ENCODE measurements at regions not wholly inside any gene's neighbourhood (a gene's known extent, or its start where the extent isn't known, plus 50 kb on each side); places are given as distances from the start of the nearest gene placed in this dataset.

- TF ChIP-seq REST (IDR thresholded peaks at IDR 0.05; ENCODE audit: low read depth) (no peak), POLR2A (IDR thresholded peaks at IDR 0.05; ENCODE audit: borderline replicate concordance, extremely low read depth, insufficient read depth, insufficient read length) (no peak), CTCF (IDR thresholded peaks at IDR 0.05 in 2 of 3, conservative IDR thresholded peaks at IDR 0.05 in 1 of 3; ENCODE audit: borderline replicate concordance in 1 of 3, insufficient read depth in 1 of 3, low read depth in 2 of 3, low read length in 2 of 3) (no peak), EZH2phosphoT487 (IDR thresholded peaks at IDR 0.05; ENCODE audit: borderline replicate concordance) (no peak), FOSL1 (IDR thresholded peaks at IDR 0.05; ENCODE audit: low read depth) (no peak), CEBPB (IDR thresholded peaks at IDR 0.05; ENCODE audit: low read depth) (no peak), POLR2AphosphoS5 (IDR thresholded peaks at IDR 0.05; ENCODE audit: low read depth, low read length) (no peak), MAX (IDR thresholded peaks at IDR 0.05) (no peak), EZH2 (IDR thresholded peaks at IDR 0.05) (no peak), SP1 (IDR thresholded peaks at IDR 0.05; ENCODE audit: low read depth) (no peak), JUND (IDR thresholded peaks at IDR 0.05) (no peak), ZNF274 (IDR thresholded peaks at IDR 0.05; ENCODE audit: low read depth, low read length) (no peak), EGR1 (IDR thresholded peaks at IDR 0.05; ENCODE audit: low read depth) (no peak)
Measured at GRCh38 chr14:34169561-34169960, 218.7 kb upstream of the EGLN3 start.

Data from HCT116 (cell line).